ENCODE measurements at regions not wholly inside any gene's neighbourhood (a gene's known extent, or its start where the extent isn't known, plus 50 kb on each side); places are given as distances from the start of the nearest gene placed in this dataset.
A peak's percentile ranks its signal among the peaks of the same experiment; 100 is the strongest.

GRCh38 chr6:134379076-134379475 lies 61.2 kb upstream of the SGK1 start:
- DNase-seq = peak; percentile 76

- no peak for DNase-seq
These were observed 60.5 kb upstream of the SGK1 start for GRCh38 chr6:134378426-134378825.

- DNase-seq = no peak
These were observed 58.9 kb upstream of the SGK1 start for GRCh38 chr6:134376785-134377184.

- no peak for DNase-seq
These were observed 57.3 kb upstream of the SGK1 start for GRCh38 chr6:134375220-134375580.

GRCh38 chr6:134374491-134375219 lies 56.7 kb upstream of the SGK1 start:
- no peak for DNase-seq

GRCh38 chr6:134373993-134374392 lies 56.1 kb upstream of the SGK1 start:
- DNase-seq = no peak

- no peak for DNase-seq
These were observed 55.5 kb upstream of the SGK1 start for GRCh38 chr6:134373282-134373922.

- no peak for DNase-seq
These were observed 54.8 kb upstream of the SGK1 start for GRCh38 chr6:134372603-134373281.

- DNase-seq = no peak
These were observed 50.8 kb upstream of the SGK1 start for GRCh38 chr6:134368670-134369069.

Data from NCI-H774 (cell line).